ENCODE measurements at regions not wholly inside any gene's neighbourhood (a gene's known extent, or its start where the extent isn't known, plus 50 kb on each side); places are given as distances from the start of the nearest gene placed in this dataset.
"Not testable (repeated sequence)": the region's sequence is repeated elsewhere in the genome, so short reads cannot be mapped to it uniquely, and the experiment has no call there.

DNA sequence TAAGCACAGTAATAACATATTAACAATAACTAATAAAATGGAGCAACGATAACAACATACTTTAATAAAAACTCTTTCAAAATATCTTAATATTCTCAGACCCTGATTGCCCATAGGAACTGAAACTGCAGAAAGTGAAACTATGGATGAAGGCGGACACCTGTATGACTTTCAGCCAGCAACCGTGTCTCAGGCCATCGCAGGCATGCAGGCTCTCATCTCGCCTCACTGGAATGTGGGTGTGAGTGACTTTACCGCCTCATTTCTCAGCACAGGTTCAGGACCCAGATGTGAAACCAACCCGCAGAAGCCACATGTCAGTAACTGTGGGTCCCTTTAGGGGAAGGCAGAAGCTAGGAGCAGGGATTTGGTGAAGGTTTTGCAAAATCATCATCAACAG, 539.1 kb downstream of the FAM181B start:
- Histone ChIP-seq H3K27me3 (ENCODE audit: control insufficient read depth in 3 of 3, insufficient read depth in 3 of 3, low read length in 3 of 3) (no peaks in the 10 kb centered on the region), H3K27ac (ENCODE audit: low read depth, low read length) (no peak overlapping the region), H3K4me1 (ENCODE audit: control insufficient read depth in 3 of 3, insufficient read depth in 3 of 3, low read length in 3 of 3) (no peaks in the 10 kb centered on the region), H3K9me3 (ENCODE audit: control insufficient read depth in 3 of 3, low read length in 3 of 3) (no peaks in the 10 kb centered on the region), H3K36me3 (ENCODE audit: control insufficient read depth in 3 of 3, insufficient read depth in 3 of 3, low read length in 3 of 3) (no peaks in the 10 kb centered on the region), H3K4me3 (ENCODE audit: low read length in 3 of 3) (no peak overlapping the region), H3K9ac (ENCODE audit: low read depth in 1 of 3, low read length in 3 of 3) (no peak overlapping the region)

DNA sequence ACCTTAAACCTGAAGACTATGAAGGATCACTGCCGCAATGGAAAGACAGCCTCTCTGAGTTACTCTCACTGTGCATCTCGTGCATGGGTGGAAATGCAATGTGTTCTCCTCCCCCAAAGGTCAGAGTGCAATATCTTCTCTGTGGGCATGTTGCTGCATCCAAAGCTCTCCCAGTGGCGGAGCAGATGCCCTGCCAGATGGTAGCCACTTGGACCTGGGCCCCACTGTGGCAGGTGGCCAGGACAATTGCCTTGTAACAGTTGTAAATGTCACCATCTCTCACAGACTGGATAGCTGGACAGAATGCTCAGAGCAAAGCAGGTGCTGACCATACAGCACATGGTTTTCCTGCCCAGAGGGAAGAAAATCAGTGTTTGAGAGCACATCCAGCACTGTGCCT, 542.0 kb downstream of the FAM181B start:
- Histone ChIP-seq H3K9me3 (ENCODE audit: control insufficient read depth in 3 of 3, low read length in 3 of 3) (no peaks in the 10 kb centered on the region), H3K27ac (ENCODE audit: low read depth, low read length) (no peak overlapping the region), H3K27me3 (ENCODE audit: control insufficient read depth in 3 of 3, insufficient read depth in 3 of 3, low read length in 3 of 3) (no peaks in the 10 kb centered on the region), H3K4me1 (ENCODE audit: control insufficient read depth in 3 of 3, insufficient read depth in 3 of 3, low read length in 3 of 3) (no peaks in the 10 kb centered on the region), H3K4me3 (ENCODE audit: low read length in 3 of 3) (no peak overlapping the region), H3K9ac (ENCODE audit: low read depth in 1 of 3, low read length in 3 of 3) (no peak overlapping the region), H3K36me3 (ENCODE audit: control insufficient read depth in 3 of 3, insufficient read depth in 3 of 3, low read length in 3 of 3) (no peaks in the 10 kb centered on the region)

DNA sequence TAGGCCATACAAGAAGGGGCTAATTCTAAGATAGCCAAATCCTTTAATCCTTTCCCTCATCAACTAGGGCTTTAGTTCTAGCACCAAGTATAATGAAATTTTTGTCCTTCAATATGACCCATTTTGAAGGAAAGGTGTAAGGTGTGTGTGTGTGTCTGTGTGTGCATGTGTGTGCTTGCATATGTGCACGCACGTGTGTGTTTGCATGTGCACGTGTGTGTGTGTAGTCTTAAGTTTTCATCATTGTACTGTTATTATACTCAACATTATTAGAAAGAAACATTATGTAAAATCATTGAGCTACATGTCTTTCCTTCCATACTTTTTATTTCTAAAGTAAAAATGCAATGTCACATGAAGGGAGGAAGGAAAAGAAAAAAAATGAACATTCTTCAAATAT, 547.7 kb downstream of the FAM181B start:
- Histone ChIP-seq H3K36me3 (ENCODE audit: control insufficient read depth in 3 of 3, insufficient read depth in 3 of 3, low read length in 3 of 3) (no peaks in the 10 kb centered on the region), H3K27me3 (ENCODE audit: control insufficient read depth in 3 of 3, insufficient read depth in 3 of 3, low read length in 3 of 3) (no peaks in the 10 kb centered on the region), H3K9ac (ENCODE audit: low read depth in 1 of 3, low read length in 3 of 3) (no peak overlapping the region), H3K27ac (ENCODE audit: low read depth, low read length) (no peak overlapping the region), H3K9me3 (ENCODE audit: control insufficient read depth in 3 of 3, low read length in 3 of 3) (no peaks in the 10 kb centered on the region), H3K4me1 (ENCODE audit: control insufficient read depth in 3 of 3, insufficient read depth in 3 of 3, low read length in 3 of 3) (no peaks in the 10 kb centered on the region), H3K4me3 (ENCODE audit: low read length in 3 of 3) (no peak overlapping the region)

DNA sequence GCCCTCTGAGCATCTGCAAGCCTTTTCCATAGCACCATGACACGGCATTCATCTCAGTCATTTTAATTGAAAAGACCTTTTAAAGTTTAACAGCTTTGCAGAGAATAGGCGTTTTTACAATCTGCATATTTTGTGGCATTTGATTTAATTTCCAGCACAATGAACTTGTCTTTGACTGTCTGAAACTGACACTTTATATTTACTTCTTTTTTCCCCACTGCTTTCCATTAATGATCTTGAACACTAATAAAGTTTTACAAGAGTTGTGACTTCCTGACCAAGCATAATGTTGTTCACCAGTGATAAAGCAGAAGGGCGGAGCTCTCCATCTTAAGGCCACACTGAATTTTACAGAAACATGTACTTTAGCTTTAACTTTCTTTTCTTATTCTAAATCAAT, 548.7 kb downstream of the FAM181B start:
- no peaks in the 10 kb centered on the region for H3K4me1 ChIP-seq (ENCODE audit: control insufficient read depth in 3 of 3, insufficient read depth in 3 of 3, low read length in 3 of 3)
- no peak overlapping the region for H3K9ac ChIP-seq (ENCODE audit: low read depth in 1 of 3, low read length in 3 of 3)
- H3K9me3 ChIP-seq (ENCODE audit: control insufficient read depth in 3 of 3, low read length in 3 of 3) = no peaks in the 10 kb centered on the region
- H3K27me3 ChIP-seq (ENCODE audit: control insufficient read depth in 3 of 3, insufficient read depth in 3 of 3, low read length in 3 of 3) = no peaks in the 10 kb centered on the region
- no peak overlapping the region for H3K4me3 ChIP-seq (ENCODE audit: low read length in 3 of 3)
- no peaks in the 10 kb centered on the region for H3K36me3 ChIP-seq (ENCODE audit: control insufficient read depth in 3 of 3, insufficient read depth in 3 of 3, low read length in 3 of 3)
- no peak overlapping the region for H3K27ac ChIP-seq (ENCODE audit: low read depth, low read length)

DNA sequence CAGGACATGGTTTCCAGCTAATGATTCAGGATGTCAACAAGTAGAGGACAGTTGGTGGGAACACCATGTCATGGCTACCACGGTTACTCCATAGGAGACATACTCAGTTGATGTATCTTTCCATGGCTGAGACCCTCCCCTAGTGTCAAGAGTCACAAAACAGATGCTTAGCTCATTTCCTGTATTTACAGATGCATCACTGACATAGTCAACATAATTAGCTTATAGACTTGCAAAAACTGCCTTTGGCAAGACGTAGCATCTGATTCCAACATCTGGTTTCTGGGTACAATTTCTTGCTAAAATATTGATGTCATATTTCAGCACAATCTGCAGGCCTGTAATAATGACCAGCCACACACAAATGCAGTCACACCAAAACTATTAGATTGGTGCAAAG, 550.3 kb downstream of the FAM181B start:
- Histone ChIP-seq H3K27me3 (ENCODE audit: control insufficient read depth in 3 of 3, insufficient read depth in 3 of 3, low read length in 3 of 3) (no peaks in the 10 kb centered on the region), H3K36me3 (ENCODE audit: control insufficient read depth in 3 of 3, insufficient read depth in 3 of 3, low read length in 3 of 3) (no peaks in the 10 kb centered on the region), H3K9ac (ENCODE audit: low read depth in 1 of 3, low read length in 3 of 3) (no peak overlapping the region), H3K27ac (ENCODE audit: low read depth, low read length) (no peak overlapping the region), H3K9me3 (ENCODE audit: control insufficient read depth in 3 of 3, low read length in 3 of 3) (no peaks in the 10 kb centered on the region), H3K4me3 (ENCODE audit: low read length in 3 of 3) (no peak overlapping the region), H3K4me1 (ENCODE audit: control insufficient read depth in 3 of 3, insufficient read depth in 3 of 3, low read length in 3 of 3) (no peaks in the 10 kb centered on the region)

DNA sequence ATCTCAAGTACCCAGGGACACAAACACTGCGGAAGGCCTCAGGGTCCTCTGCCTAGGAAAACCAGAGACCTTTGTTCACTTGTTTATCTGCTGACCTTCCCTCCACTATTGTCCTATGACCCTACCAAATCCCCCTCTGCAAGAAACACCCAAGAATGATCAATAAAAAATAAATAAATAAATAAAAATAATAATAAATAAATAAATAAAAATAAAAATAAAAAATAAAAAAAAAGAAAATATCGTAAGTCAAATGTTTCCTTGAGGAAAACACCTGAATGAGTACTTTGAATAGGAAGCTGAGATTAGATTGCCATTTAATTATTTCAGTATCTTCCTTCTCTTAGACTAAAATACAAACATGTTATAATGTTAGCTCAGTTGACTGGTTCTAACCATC, 551.0 kb downstream of the FAM181B start:
- H3K27me3 ChIP-seq (ENCODE audit: control insufficient read depth in 3 of 3, insufficient read depth in 3 of 3, low read length in 3 of 3); H3K4me1 ChIP-seq (ENCODE audit: control insufficient read depth in 3 of 3, insufficient read depth in 3 of 3, low read length in 3 of 3); H3K27ac ChIP-seq (ENCODE audit: low read depth, low read length); H3K9ac ChIP-seq (ENCODE audit: low read depth in 1 of 3, low read length in 3 of 3); H3K9me3 ChIP-seq (ENCODE audit: control insufficient read depth in 3 of 3, low read length in 3 of 3); H3K4me3 ChIP-seq (ENCODE audit: low read length in 3 of 3); H3K36me3 ChIP-seq (ENCODE audit: control insufficient read depth in 3 of 3, insufficient read depth in 3 of 3, low read length in 3 of 3): not testable (repeated sequence)

DNA sequence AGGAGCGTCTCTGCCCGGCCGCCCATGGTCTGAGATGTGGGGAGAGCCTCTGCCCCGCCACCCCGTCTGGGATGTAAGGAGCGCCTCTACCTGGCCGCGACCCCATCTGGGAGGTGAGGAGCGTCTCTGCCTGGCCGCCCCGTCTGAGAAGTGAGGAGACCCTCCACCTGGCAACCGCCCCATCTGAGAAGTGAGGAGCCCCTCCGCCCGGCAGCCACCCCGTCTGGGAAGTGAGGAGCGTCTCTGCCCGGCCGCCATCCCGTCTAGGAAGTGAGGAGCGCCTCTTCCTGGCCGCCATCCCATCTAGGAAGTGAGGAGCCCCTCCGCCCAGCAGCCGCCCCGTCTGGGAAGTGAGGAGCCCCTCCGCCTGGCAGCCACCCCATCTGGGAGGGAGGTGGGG, 551.9 kb downstream of the FAM181B start:
- not testable (repeated sequence) for H3K27me3 ChIP-seq (ENCODE audit: control insufficient read depth in 3 of 3, insufficient read depth in 3 of 3, low read length in 3 of 3); H3K4me1 ChIP-seq (ENCODE audit: control insufficient read depth in 3 of 3, insufficient read depth in 3 of 3, low read length in 3 of 3); H3K9me3 ChIP-seq (ENCODE audit: control insufficient read depth in 3 of 3, low read length in 3 of 3); H3K4me3 ChIP-seq (ENCODE audit: low read length in 3 of 3); H3K9ac ChIP-seq (ENCODE audit: low read depth in 1 of 3, low read length in 3 of 3); H3K27ac ChIP-seq (ENCODE audit: low read depth, low read length); H3K36me3 ChIP-seq (ENCODE audit: control insufficient read depth in 3 of 3, insufficient read depth in 3 of 3, low read length in 3 of 3)

DNA sequence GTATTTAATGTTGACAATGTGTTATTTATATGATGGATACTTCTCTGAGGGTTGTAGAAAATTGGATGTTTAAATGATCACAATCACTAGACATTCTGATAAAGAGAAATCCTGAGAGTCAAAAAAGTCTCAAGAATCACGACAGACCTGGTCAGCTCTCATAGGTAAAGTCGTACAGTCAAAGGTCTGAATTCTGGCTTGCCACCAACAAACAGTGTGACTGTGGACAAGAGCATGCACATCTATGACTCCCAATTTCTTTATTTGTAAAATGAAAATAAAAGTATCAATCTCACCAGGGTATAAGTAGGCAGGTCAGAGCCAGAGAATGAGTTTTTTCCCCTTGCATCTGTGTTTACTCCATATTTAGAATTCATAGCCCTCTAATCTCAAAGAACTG, 556.7 kb downstream of the FAM181B start:
- Histone ChIP-seq H3K4me1 (ENCODE audit: control insufficient read depth in 3 of 3, insufficient read depth in 3 of 3, low read length in 3 of 3) (no peaks in the 10 kb centered on the region), H3K27me3 (ENCODE audit: control insufficient read depth in 3 of 3, insufficient read depth in 3 of 3, low read length in 3 of 3) (no peaks in the 10 kb centered on the region), H3K36me3 (ENCODE audit: control insufficient read depth in 3 of 3, insufficient read depth in 3 of 3, low read length in 3 of 3) (no peaks in the 10 kb centered on the region), H3K9ac (ENCODE audit: low read depth in 1 of 3, low read length in 3 of 3) (no peak overlapping the region), H3K9me3 (ENCODE audit: control insufficient read depth in 3 of 3, low read length in 3 of 3) (no peaks in the 10 kb centered on the region), H3K4me3 (ENCODE audit: low read length in 3 of 3) (no peak overlapping the region), H3K27ac (ENCODE audit: low read depth, low read length) (no peak overlapping the region)

DNA sequence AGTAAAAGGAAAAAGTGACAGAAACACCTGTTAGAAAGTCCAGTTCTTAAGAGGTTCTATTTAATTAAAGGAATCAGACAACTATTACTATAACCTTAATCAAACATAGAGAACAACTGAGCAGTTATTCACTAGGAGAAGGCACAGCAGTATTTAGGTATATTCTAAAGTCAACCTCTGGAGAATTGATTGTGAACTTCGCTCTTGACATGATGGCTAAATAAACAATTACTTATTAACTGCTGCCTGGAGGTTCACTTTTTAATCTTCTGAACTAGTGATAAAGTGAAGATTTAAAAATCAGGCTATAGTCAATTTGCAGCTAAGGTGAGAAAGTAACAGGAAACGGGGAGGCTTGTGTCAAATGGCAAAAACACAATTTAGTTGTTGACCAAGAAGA, 557.3 kb downstream of the FAM181B start:
- no peaks in the 10 kb centered on the region for H3K4me1 ChIP-seq (ENCODE audit: control insufficient read depth in 3 of 3, insufficient read depth in 3 of 3, low read length in 3 of 3)
- H3K4me3 ChIP-seq (ENCODE audit: low read length in 3 of 3) = no peak overlapping the region
- no peak overlapping the region for H3K27ac ChIP-seq (ENCODE audit: low read depth, low read length)
- H3K9ac ChIP-seq (ENCODE audit: low read depth in 1 of 3, low read length in 3 of 3) = no peak overlapping the region
- H3K27me3 ChIP-seq (ENCODE audit: control insufficient read depth in 3 of 3, insufficient read depth in 3 of 3, low read length in 3 of 3) = no peaks in the 10 kb centered on the region
- no peaks in the 10 kb centered on the region for H3K36me3 ChIP-seq (ENCODE audit: control insufficient read depth in 3 of 3, insufficient read depth in 3 of 3, low read length in 3 of 3)
- no peaks in the 10 kb centered on the region for H3K9me3 ChIP-seq (ENCODE audit: control insufficient read depth in 3 of 3, low read length in 3 of 3)

DNA sequence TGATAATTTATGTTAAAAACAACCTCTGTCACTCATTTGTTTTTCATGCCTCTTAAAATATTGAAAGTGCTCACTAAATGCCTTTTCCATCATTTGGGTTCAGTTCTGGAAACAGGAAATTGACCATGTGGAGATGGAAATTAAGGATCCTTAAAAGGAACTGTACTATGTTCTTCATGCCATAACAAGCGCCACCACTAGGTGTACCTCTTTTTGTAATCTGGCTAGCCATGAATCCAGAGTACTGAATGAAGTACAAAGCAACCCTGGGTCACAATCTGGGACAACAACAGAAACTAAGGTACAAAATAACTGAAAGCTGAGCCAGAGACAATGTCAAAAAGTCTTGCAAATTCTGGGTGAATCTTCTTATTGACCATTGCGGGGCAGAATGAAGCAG, 559.1 kb downstream of the FAM181B start:
- H3K4me3 ChIP-seq (ENCODE audit: low read length in 3 of 3) = no peak overlapping the region
- no peak overlapping the region for H3K27ac ChIP-seq (ENCODE audit: low read depth, low read length)
- no peaks in the 10 kb centered on the region for H3K27me3 ChIP-seq (ENCODE audit: control insufficient read depth in 3 of 3, insufficient read depth in 3 of 3, low read length in 3 of 3)
- no peaks in the 10 kb centered on the region for H3K4me1 ChIP-seq (ENCODE audit: control insufficient read depth in 3 of 3, insufficient read depth in 3 of 3, low read length in 3 of 3)
- H3K9me3 ChIP-seq (ENCODE audit: control insufficient read depth in 3 of 3, low read length in 3 of 3) = no peaks in the 10 kb centered on the region
- no peaks in the 10 kb centered on the region for H3K36me3 ChIP-seq (ENCODE audit: control insufficient read depth in 3 of 3, insufficient read depth in 3 of 3, low read length in 3 of 3)
- H3K9ac ChIP-seq (ENCODE audit: low read depth in 1 of 3, low read length in 3 of 3) = no peak overlapping the region

DNA sequence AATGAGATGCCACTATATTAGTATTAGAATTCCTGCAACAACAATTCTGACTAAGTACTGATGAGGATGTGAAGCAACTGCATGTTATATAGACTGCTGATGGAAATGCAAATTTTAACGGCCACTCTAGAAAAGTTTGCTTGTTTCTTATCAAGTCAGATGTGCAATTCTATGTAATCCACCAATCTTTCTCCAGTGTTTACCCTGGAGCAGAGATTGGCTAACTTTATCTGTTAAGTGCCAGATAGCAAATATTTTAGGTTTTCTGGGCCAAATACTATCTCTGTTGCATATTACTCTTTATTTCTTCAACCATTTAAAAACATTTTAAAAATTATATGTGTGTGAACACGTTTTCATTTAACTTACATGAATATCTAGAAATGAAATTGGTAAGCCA, 586.9 kb downstream of the FAM181B start:
- Histone ChIP-seq H3K9me3 (ENCODE audit: control insufficient read depth in 3 of 3, low read length in 3 of 3) (peaks cover 0 to 2% (median 0%) of the 10 kb centered on the region in 3 donors), H3K4me1 (ENCODE audit: control insufficient read depth in 3 of 3, insufficient read depth in 3 of 3, low read length in 3 of 3) (no peaks in the 10 kb centered on the region), H3K36me3 (ENCODE audit: control insufficient read depth in 3 of 3, insufficient read depth in 3 of 3, low read length in 3 of 3) (no peaks in the 10 kb centered on the region), H3K27ac (ENCODE audit: low read depth, low read length) (no peak overlapping the region), H3K27me3 (ENCODE audit: control insufficient read depth in 3 of 3, insufficient read depth in 3 of 3, low read length in 3 of 3) (no peaks in the 10 kb centered on the region), H3K9ac (ENCODE audit: low read depth in 1 of 3, low read length in 3 of 3) (no peak overlapping the region), H3K4me3 (ENCODE audit: low read length in 3 of 3) (no peak overlapping the region)
